H1 (cell line): ENCODE measurements at regions not wholly inside any gene's neighbourhood (a gene's known extent, or its start where the extent isn't known, plus 50 kb on each side); places are given as distances from the start of the nearest gene placed in this dataset.

Experiments used
- KDM5A ChIP-seq: fragments of 200-600 bp; IDR thresholded peaks from 2 replicates; pipeline ENCODE4 v1.7.1; 2012; ENCODE audit warnings: mild to moderate bottlenecking, low read length, inconsistent platforms, mixed read lengths
- RXRA ChIP-seq: IDR thresholded peaks from 2 replicates; pipeline ENCODE4 v1.6.1; 2011; ENCODE audit warnings: low read depth, mild to moderate bottlenecking, low read length, moderate library complexity; ENCODE audit not compliant: insufficient read depth

DNA sequence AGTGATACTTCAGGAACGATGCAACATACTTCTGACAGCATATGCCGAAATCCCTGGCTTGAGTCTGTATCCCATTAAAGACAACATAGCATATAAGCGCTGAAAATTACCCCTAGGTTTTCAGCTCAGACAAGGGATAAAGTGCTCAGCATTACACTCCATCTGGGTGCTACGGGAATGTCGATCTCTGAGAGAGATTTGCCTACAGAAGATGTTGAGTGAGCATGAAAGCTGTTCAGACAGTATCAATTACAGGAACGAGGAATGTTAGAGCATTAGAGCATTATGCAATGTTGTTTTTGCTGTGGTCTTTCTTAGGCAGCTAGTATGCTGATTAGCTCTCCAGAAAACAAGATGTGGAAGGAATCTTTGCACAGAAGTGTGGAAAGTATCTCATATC, 484.5 kb downstream of the LIG4 start (continued):
- TF ChIP-seq KDM5A (no peak), RXRA (no peak)
